WTC11 (cell line): ENCODE measurements at regions not wholly inside any gene's neighbourhood (a gene's known extent, or its start where the extent isn't known, plus 50 kb on each side); places are given as distances from the start of the nearest gene placed in this dataset.
"Not testable (repeated sequence)": the region's sequence is repeated elsewhere in the genome, so short reads cannot be mapped to it uniquely, and the experiment has no call there.

Experiments
- ATAC-seq: fragments of 200-7000 bp; cut with Tn5 transposase; 2 replicates; pipeline ENCODE4 v1.10.0; 2021; ENCODE audit warnings: mild to moderate bottlenecking, moderate library complexity
- CTCF ChIA-PET: fragments of 300-600 bp; sonication (Branson Sonifier 250); formaldehyde crosslinking; loops from one replicate; lab custom pipeline; 2021; ENCODE audit warnings: antibody characterized with exemption; lab: Charles Lee
- POLR2A ChIA-PET: fragments of 350-600 bp; sonication (Branson Sonifier 250); formaldehyde crosslinking; loops from one replicate; lab custom pipeline; 2021; ENCODE audit warnings: antibody characterized with exemption; lab: Charles Lee
- DNase-seq: peaks from one replicate; pipeline ENCODE4 v3.0.0; 2021; ENCODE audit warnings: low spot score
- H3K27ac Mint-ChIP-seq: 2 replicates; pipeline ENCODE4 v1.8.0; 2021; ENCODE audit warnings: mixed read lengths
- H3K27me3 Mint-ChIP-seq: 2 replicates; pipeline ENCODE4 v1.8.0; 2021; ENCODE audit warnings: low read depth, mild to moderate bottlenecking, moderate library complexity, mixed read lengths
- H3K36me3 Mint-ChIP-seq: 2 replicates; pipeline ENCODE4 v1.8.0; 2021; ENCODE audit warnings: mixed read lengths
- H3K4me1 Mint-ChIP-seq: 2 replicates; pipeline ENCODE4 v1.8.0; 2022; ENCODE audit warnings: mixed read lengths
- H3K4me3 Mint-ChIP-seq: 2 replicates; pipeline ENCODE4 v1.8.0; 2021; ENCODE audit warnings: mild to moderate bottlenecking, moderate library complexity, mixed read lengths
- H3K9me3 Mint-ChIP-seq: 2 replicates; pipeline ENCODE4 v1.8.0; 2021; ENCODE audit warnings: mixed read lengths
- NR2C2 ChIP-seq: sonication (generic); formaldehyde crosslinking; IDR thresholded peaks from 2 replicates; pipeline ENCODE4 v1.8.0; 2022; ENCODE audit warnings: mild to moderate bottlenecking, missing genetic modification reagents
- ZNF396 ChIP-seq: fragments of 250-450 bp; sonication (Bioruptor Pico); IDR thresholded peaks from 2 replicates; pipeline ENCODE4 v1.8.0; 2021; ENCODE audit warnings: mild to moderate bottlenecking, moderate library complexity, borderline replicate concordance
- TF ChIP-seq, protein P1 (sequence below): sonication (generic); formaldehyde crosslinking; conservative IDR thresholded peaks from 2 replicates; pipeline ENCODE4 v1.8.1; 2023; ENCODE audit warnings: mild to moderate bottlenecking, low read depth, missing genetic modification reagents, moderate library complexity

DNA sequence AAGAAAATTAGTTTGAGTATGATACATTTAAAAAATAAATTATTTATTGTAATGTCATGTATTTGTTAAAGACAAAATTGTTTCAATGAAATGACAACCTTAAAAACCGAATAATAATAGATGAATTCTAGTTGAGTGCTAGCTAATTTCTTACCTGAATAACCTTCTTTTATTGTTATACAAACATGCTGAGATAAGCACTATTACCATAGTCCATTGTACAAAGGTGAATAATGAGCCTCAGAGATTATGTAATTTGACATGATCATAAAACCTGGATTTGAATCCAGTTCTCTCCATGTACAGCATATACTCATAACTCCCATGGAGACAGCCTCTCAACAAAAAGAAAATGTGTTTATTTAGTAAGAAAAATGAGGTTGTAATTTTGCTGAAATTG, 1512.9 kb downstream of the PCDH19 start (continued):
- TF ChIP-seq, protein P1, sequence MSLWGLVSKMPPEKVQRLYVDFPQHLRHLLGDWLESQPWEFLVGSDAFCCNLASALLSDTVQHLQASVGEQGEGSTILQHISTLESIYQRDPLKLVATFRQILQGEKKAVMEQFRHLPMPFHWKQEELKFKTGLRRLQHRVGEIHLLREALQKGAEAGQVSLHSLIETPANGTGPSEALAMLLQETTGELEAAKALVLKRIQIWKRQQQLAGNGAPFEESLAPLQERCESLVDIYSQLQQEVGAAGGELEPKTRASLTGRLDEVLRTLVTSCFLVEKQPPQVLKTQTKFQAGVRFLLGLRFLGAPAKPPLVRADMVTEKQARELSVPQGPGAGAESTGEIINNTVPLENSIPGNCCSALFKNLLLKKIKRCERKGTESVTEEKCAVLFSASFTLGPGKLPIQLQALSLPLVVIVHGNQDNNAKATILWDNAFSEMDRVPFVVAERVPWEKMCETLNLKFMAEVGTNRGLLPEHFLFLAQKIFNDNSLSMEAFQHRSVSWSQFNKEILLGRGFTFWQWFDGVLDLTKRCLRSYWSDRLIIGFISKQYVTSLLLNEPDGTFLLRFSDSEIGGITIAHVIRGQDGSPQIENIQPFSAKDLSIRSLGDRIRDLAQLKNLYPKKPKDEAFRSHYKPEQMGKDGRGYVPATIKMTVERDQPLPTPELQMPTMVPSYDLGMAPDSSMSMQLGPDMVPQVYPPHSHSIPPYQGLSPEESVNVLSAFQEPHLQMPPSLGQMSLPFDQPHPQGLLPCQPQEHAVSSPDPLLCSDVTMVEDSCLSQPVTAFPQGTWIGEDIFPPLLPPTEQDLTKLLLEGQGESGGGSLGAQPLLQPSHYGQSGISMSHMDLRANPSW, result no peak
- TF ChIP-seq NR2C2 (CRISPR knock-in tag) (no peak), ZNF396 (no peak)

DNA sequence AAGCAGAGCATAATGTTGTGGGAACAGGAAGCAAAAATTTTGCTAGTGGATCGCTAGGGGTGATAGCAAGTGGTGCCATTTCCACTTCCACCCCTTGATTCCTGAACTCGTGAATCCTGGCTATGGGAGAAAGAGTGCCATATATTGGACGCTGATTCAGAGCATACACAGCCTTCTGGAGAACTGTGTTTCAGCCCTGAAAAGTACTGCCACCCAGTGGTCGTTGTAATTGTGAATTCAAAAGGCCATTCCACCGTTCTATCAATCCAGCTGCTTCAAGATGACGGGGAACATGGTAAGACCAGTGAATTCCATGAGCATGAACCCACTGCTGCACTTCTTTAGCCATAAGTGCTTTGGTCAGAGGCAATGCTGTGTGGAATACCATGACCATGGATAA, 1559.4 kb downstream of the PCDH19 start:
- H3K9me3 Mint-ChIP-seq, H3K4me3 Mint-ChIP-seq, ATAC-seq, POLR2A ChIA-PET, H3K27me3 Mint-ChIP-seq, CTCF ChIA-PET, H3K27ac Mint-ChIP-seq: not testable (repeated sequence)
- peaks cover 11% of the 10 kb centered on the region for H3K4me1 Mint-ChIP-seq
- peaks cover 16% of the 10 kb centered on the region for H3K36me3 Mint-ChIP-seq
- peak; percentile 13 for DNase-seq
